Right atrium auricular region (tissue), 2 donors: ENCODE measurements at regions not wholly inside any gene's neighbourhood (a gene's known extent, or its start where the extent isn't known, plus 50 kb on each side); places are given as distances from the start of the nearest gene placed in this dataset.
"Not testable (repeated sequence)": the region's sequence is repeated elsewhere in the genome, so short reads cannot be mapped to it uniquely, and the experiment has no call there.

ENCODE experiments used
- DNase-seq: peaks from one replicate; pipeline ENCODE4 v3.0.0-alpha.2; 2019; ENCODE audit warnings: low spot score
- H3K27ac ChIP-seq, 2 donors: fragments of 200-600 bp; sonication (generic); 1 replicate in 1 of 2; 2 replicates in 1 of 2; pipeline ENCODE4 v1.5.1; 2016 to 2019
- H3K27me3 ChIP-seq, 2 donors: fragments of 200-600 bp; sonication (generic); one replicate each; pipeline versions ENCODE4 v1.5.1 to v1.6.0; 2017 to 2019
- H3K36me3 ChIP-seq: fragments of 200-600 bp; sonication (generic); one replicate; pipeline ENCODE4 v1.5.1; 2016
- H3K4me1 ChIP-seq, 2 donors: fragments of 200-600 bp; sonication (generic); one replicate each; pipeline versions ENCODE4 v1.5.1 to v1.6.0; 2017 to 2019
- H3K4me3 ChIP-seq, 2 donors: fragments of 200-600 bp; sonication (generic); 1 replicate in 1 of 2; 2 replicates in 1 of 2; pipeline ENCODE4 v1.5.1; 2017 to 2019; ENCODE audit warnings: mild to moderate bottlenecking in 1 of 2, moderate library complexity in 1 of 2
- H3K9me3 ChIP-seq, 2 donors: fragments of 200-600 bp; sonication (generic); one replicate each; pipeline ENCODE4 v1.5.1; 2019
- CTCF ChIP-seq, 2 donors: fragments of 200-600 bp; sonication (generic); IDR thresholded peaks; one replicate each; pipeline ENCODE4 v1.5.1; 2019; ENCODE audit warnings: antibody characterized with exemption in 2 of 2

GRCh38 chr2:215826376-215826775 is 187.0 kb downstream of the MREG start:
- H3K27ac ChIP-seq = no peak overlapping the region
- no peaks in the 10 kb centered on the region for H3K27me3 ChIP-seq
- no peaks in the 10 kb centered on the region for H3K4me1 ChIP-seq
- no peak overlapping the region for H3K4me3 ChIP-seq
- no peaks in the 10 kb centered on the region for H3K9me3 ChIP-seq
- H3K36me3 ChIP-seq = no peaks in the 10 kb centered on the region
- no peak for TF ChIP-seq CTCF (IDR thresholded peaks at IDR 0.05)
- DNase-seq = no peak

- no peak for DNase-seq
- Histone ChIP-seq H3K4me1 (no peaks in the 10 kb centered on the region), H3K27ac (no peak overlapping the region), H3K36me3 (no peaks in the 10 kb centered on the region), H3K27me3 (no peaks in the 10 kb centered on the region), H3K9me3 (peaks cover 0 to 4% of the 10 kb centered on the region in 2 donors), H3K4me3 (no peak overlapping the region)
- TF ChIP-seq CTCF (IDR thresholded peaks at IDR 0.05) = no peak
Measured at GRCh38 chr2:215825707-215826106, 187.6 kb downstream of the MREG start.

GRCh38 chr2:215821298-215821697 is 192.1 kb downstream of the MREG start:
- H3K27ac ChIP-seq, H3K27me3 ChIP-seq, H3K4me3 ChIP-seq, H3K9me3 ChIP-seq, H3K4me1 ChIP-seq, DNase-seq, H3K36me3 ChIP-seq: not testable (repeated sequence)

GRCh38 chr2:215819713-215820112 is 193.6 kb downstream of the MREG start:
- H3K36me3 ChIP-seq, H3K27ac ChIP-seq, H3K27me3 ChIP-seq, H3K4me1 ChIP-seq, H3K9me3 ChIP-seq, H3K4me3 ChIP-seq, DNase-seq: not testable (repeated sequence)

GRCh38 chr2:215817046-215817445 is 196.3 kb downstream of the MREG start:
- no peak for DNase-seq
- Histone ChIP-seq H3K4me3 (no peak overlapping the region), H3K4me1 (peaks cover 0 to 9% of the 10 kb centered on the region in 2 donors), H3K36me3 (no peaks in the 10 kb centered on the region), H3K27ac (no peak overlapping the region), H3K27me3 (no peaks in the 10 kb centered on the region), H3K9me3 (peaks cover 0 to 4% of the 10 kb centered on the region in 2 donors)
- no peak for TF ChIP-seq CTCF (IDR thresholded peaks at IDR 0.05)

GRCh38 chr2:215816424-215816823 is 196.9 kb downstream of the MREG start:
- Histone ChIP-seq H3K4me3 (no peak overlapping the region), H3K9me3 (peaks cover 0 to 4% of the 10 kb centered on the region in 2 donors), H3K27ac (no peak overlapping the region), H3K4me1 (peaks cover 0 to 9% of the 10 kb centered on the region in 2 donors), H3K36me3 (no peaks in the 10 kb centered on the region), H3K27me3 (no peaks in the 10 kb centered on the region)
- DNase-seq = no peak
- no peak for TF ChIP-seq CTCF (IDR thresholded peaks at IDR 0.05)

GRCh38 chr2:215815960-215816359 is 197.4 kb downstream of the MREG start:
- H3K4me1 ChIP-seq = peaks cover 0 to 9% of the 10 kb centered on the region in 2 donors
- H3K4me3 ChIP-seq = no peak overlapping the region
- H3K36me3 ChIP-seq = no peaks in the 10 kb centered on the region
- H3K27me3 ChIP-seq = no peaks in the 10 kb centered on the region
- DNase-seq = no peak
- H3K27ac ChIP-seq = no peak overlapping the region
- TF ChIP-seq CTCF (IDR thresholded peaks at IDR 0.05) = no peak
- peaks cover 0 to 2% of the 10 kb centered on the region in 2 donors for H3K9me3 ChIP-seq
